HG02870 (cell line): ENCODE measurements at regions not wholly inside any gene's neighbourhood (a gene's known extent, or its start where the extent isn't known, plus 50 kb on each side); places are given as distances from the start of the nearest gene placed in this dataset.
A peak's percentile ranks its signal among the peaks of the same experiment; 100 is the strongest.
"Not testable (repeated sequence)": the region's sequence is repeated elsewhere in the genome, so short reads cannot be mapped to it uniquely, and the experiment has no call there.

ENCODE experiments used
- ATAC-seq: cut with Tn5 transposase; IDR thresholded peaks from one replicate; pipeline ENCODE4 v1.9.1; 2021; ENCODE audit warnings: mild to moderate bottlenecking, moderate library complexity; ENCODE audit not compliant: unreplicated experiment

DNA sequence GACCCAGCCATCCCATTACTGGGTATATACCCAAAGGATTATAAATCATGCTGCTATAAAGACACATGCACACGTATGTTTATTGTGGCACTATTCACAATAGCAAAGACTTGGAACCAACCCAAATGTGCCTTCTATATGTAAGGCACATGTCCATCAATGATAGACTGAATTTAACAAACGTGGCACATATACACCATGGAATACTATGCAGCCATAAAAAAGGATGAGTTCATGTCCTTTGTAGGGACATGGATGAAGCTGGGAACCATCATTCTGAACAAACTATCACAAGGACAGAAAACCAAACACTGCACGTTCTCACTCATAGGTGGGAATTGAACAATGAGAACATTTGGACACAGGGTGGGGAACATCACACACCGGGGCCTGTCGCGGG is 92.1 kb downstream of the TRIM27 start:
- ATAC-seq = not testable (repeated sequence)

- ATAC-seq = not testable (repeated sequence)
Observed at GRCh38 chr6:28836703-28837102, 87.1 kb downstream of the TRIM27 start.

GRCh38 chr6:28838289-28838633 is 85.5 kb downstream of the TRIM27 start:
- ATAC-seq = peak; percentile 51

DNA sequence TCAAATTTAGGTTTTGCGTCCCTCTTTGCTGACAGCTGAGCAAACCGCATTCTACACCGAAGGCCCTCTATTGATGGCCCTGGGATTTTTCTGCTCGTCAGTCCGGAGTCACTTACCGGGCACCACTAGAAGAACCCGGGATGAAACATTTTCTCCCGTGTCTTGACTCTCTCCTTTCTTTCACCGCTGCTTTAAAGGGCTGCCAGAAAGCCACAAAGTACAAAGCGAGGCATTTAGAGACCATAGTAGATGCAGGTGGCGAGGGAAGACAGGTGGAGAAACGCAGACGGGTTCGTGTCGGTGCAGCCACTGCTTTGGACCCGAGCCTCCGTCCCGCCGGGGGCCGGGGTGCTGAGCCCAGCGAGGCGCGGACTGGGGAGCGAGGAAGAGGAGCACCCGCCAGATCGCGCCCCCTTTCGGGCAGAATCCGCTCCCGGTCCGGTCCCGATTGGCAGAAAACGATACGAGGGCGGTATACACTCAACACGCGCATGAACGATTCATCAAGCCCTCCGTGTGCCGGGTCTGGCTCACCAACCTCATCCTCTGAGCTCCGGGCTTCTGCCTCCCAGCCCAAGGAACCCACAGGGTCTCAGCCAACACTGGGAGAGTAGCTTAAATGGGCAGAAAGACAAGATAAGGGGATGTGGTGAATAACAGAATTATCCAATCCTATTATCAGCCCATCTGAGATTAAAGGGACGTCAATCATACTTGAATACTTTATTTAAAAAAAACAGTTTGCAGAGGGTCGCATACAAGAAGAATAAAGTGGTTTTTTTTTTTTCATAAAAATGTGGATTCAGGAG is 84.9 kb downstream of the TRIM27 start:
- peak; percentile 65 for ATAC-seq

DNA sequence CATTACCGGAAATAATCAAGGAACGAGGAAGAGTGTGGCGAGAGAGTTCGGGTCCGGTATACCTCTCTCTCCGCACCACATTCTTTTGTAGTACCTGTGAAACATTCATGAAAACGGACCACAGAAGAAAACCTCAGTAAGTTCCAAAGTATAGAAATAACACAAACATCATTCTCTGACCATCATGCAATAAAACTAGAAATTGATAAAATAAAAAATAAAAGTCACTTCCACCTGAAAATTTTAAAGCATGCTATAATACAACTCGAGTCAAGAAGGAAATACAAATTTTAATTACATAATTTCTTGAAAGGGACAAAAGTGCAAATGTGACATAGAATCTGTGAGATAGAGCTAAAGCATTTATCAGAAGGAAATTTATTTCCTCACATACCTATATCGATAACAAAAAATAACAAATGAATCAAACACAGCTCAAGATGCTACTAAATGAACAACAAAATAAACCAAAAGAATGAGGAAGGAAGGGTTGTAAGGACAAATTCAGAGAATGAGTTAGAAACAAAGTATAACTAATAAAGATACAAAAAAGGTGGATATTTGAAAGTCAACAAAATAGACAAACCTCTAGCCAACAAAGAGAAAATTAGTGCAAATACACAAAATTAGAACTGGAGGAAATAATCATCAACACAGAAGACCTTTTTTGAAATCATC is 84.2 kb downstream of the TRIM27 start:
- no peak for ATAC-seq

GRCh38 chr6:28841290-28841689 is 82.5 kb downstream of the TRIM27 start:
- no peak for ATAC-seq

DNA sequence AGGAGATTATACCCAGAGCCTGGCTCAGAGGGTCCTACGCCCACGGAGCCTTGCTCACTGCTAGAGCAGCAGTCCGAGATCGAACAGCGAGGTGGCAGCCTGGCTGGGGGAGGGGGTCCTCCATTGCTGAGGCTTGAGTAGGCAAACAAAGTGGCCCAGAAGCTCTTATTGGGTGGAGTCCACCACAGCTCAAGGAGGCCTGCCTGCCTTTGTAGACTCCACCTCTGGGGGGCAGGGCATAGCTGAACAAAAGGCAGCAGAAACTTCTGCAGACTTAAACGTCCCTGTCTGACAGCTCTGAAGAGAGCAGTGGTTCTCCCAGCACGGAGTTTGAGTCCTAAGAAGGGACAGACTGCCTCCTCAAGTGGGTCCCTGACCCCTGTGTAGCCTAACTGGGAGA is 75.0 kb downstream of the TRIM27 start:
- ATAC-seq = not testable (repeated sequence)
